Upper lobe of left lung (tissue), 6 donors: ENCODE measurements at regions not wholly inside any gene's neighbourhood (a gene's known extent, or its start where the extent isn't known, plus 50 kb on each side); places are given as distances from the start of the nearest gene placed in this dataset.
"Not testable (repeated sequence)": the region's sequence is repeated elsewhere in the genome, so short reads cannot be mapped to it uniquely, and the experiment has no call there.

Experiments used
- ATAC-seq, 2 donors: fragments of 200-7000 bp; cut with Tn5 transposase; one replicate each; pipeline ENCODE4 v1.9.1; 2022; ENCODE audit warnings: mild to moderate bottlenecking in 2 of 2, moderate library complexity in 2 of 2; ENCODE audit not compliant: low FRiP score in 2 of 2
- DNase-seq, 2 donors: peaks; one replicate each; pipeline ENCODE4 v3.0.0-alpha.2; 2019 to 2020
- H3K27ac ChIP-seq, 4 donors: fragments of 200-600 bp; sonication (generic); one replicate each; pipeline ENCODE4 v1.5.1; 2016 to 2019
- H3K27me3 ChIP-seq, 4 donors: fragments of 200-600 bp; sonication (generic); one replicate each; pipeline ENCODE4 v1.5.1; 2017 to 2019
- H3K36me3 ChIP-seq, 4 donors: fragments of 200-600 bp; sonication (generic); one replicate each; pipeline ENCODE4 v1.5.1; 2016 to 2019
- H3K4me1 ChIP-seq, 4 donors: fragments of 200-600 bp; sonication (generic); one replicate each; pipeline ENCODE4 v1.5.1; 2018 to 2019
- H3K4me3 ChIP-seq, 4 donors: fragments of 200-600 bp; sonication (generic); one replicate each; pipeline ENCODE4 v1.5.1; 2017 to 2019; ENCODE audit warnings: mild to moderate bottlenecking in 2 of 4, moderate library complexity in 1 of 4
- H3K9me3 ChIP-seq, 4 donors: fragments of 200-600 bp; sonication (generic); one replicate each; pipeline ENCODE4 v1.5.1; 2018 to 2019
- CTCF ChIP-seq, 6 experiments: fragments of 450-650 bp in 4 of 6; fragments of 200-600 bp in 2 of 6; sonication (generic) in 2 of 6; IDR thresholded peaks; one replicate each; pipeline ENCODE4 v1.5.1; 2016 to 2019; ENCODE audit warnings: antibody characterized with exemption in 6 of 6
- EP300 ChIP-seq, 4 donors: sonication (generic); formaldehyde crosslinking; IDR thresholded peaks; one replicate each; pipeline ENCODE4 v1.5.1; 2017; ENCODE audit warnings: antibody characterized with exemption in 4 of 4, control low read depth in 2 of 4
- POLR2A ChIP-seq, 4 donors: fragments of 450-650 bp; IDR thresholded peaks; one replicate each; pipeline ENCODE4 v1.5.1; 2016 to 2017; ENCODE audit warnings: antibody characterized with exemption in 4 of 4, mild to moderate bottlenecking in 2 of 4
- POLR2AphosphoS5 ChIP-seq, 2 donors: sonication (generic); formaldehyde crosslinking; IDR thresholded peaks; one replicate each; pipeline ENCODE4 v1.5.1; 2017; ENCODE audit warnings: antibody characterized with exemption in 2 of 2
- WGBS, 2 donors: methylation state at CpG; one replicate each; pipeline ENCODE4 v1.1.5; 2017 to 2018; 5-methylcytosine and 5-hydroxymethylcytosine counted together
- donor health status: DM: no; HTN: no; CAD: no; lungs with moderate emphysema.
- donor health status: DM: no; HTN: yes; CAD: no; lungs with severe emphysema.

GRCh38 chr13:88483202-88483601 lies 812.0 kb downstream of the SLITRK5 start:
- no peak for DNase-seq

DNA sequence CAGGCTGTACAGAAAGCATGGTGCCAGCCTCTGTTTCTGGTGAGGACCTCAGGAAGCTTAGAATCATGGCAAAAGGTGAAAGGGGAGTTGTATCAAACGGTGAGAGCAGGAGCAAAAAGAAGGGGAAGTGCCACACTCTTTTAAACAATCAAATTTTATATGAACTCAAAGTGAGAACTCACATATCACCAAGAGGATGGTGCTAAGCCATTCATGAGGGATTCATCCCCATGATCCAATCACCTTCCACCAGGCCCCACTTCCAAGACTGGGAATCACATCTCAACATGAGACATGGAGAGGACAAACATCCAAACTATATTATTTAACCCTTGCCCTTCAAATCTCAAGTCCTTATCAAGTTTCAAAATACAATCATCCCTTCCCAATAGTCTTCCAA lies 836.7 kb downstream of the SLITRK5 start:
- ATAC-seq (no peak), DNase-seq (no peak)
- WGBS, 2 donors: 61 to 62% methylated on average over 1 of the region's 1 CpG
- H3K27ac ChIP-seq: no peak overlapping the region
- no peaks in the 10 kb centered on the region for H3K4me1 ChIP-seq
- peaks cover 0 to 38% (median 19%) of the 10 kb centered on the region in 4 donors for H3K9me3 ChIP-seq
- no peak overlapping the region for H3K4me3 ChIP-seq
- TF ChIP-seq EP300 (IDR thresholded peaks at IDR 0.05): no peak
- TF ChIP-seq POLR2AphosphoS5 (IDR thresholded peaks at IDR 0.05): no peak
- no peak for TF ChIP-seq POLR2A (IDR thresholded peaks at IDR 0.05)
- no peak for TF ChIP-seq CTCF (IDR thresholded peaks at IDR 0.05)
- H3K27me3 ChIP-seq: no peaks in the 10 kb centered on the region
- no peaks in the 10 kb centered on the region for H3K36me3 ChIP-seq

More at GRCh38 chr13:88483202-88483601, 812.0 kb downstream of the SLITRK5 start:
- peaks cover 0 to 12% (median 9%) of the 10 kb centered on the region in 4 donors for H3K9me3 ChIP-seq
- no peak overlapping the region for H3K4me3 ChIP-seq
- no peaks in the 10 kb centered on the region for H3K27me3 ChIP-seq
- H3K27ac ChIP-seq: no peak overlapping the region
- H3K36me3 ChIP-seq: no peaks in the 10 kb centered on the region
- TF ChIP-seq POLR2A (IDR thresholded peaks at IDR 0.05) (no peak), CTCF (IDR thresholded peaks at IDR 0.05) (no peak), EP300 (IDR thresholded peaks at IDR 0.05) (no peak), POLR2AphosphoS5 (IDR thresholded peaks at IDR 0.05) (no peak)
- 62 to 71% methylated on average over 1 of the region's 1 CpG for WGBS, 2 donors
- H3K4me1 ChIP-seq: no peaks in the 10 kb centered on the region
- ATAC-seq: no peak

DNA sequence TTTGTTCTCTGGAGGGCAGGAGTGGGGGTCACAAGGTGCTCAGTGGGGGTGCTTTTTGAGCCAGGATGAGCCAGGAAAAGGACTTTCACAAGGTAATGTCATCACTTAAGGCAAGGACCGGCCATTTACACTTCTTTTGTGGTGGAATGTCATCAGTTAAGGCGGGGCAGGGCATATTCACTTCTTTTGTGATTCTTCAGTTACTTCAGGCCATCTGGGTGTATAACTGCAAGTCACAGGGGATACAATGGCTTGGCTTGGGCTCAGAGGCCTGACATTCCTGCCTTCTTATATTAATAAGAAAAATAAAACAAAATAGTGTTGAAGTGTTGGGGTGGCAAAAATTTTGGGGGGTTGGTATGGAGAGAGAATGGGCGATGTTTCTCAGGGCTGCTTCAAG lies 841.8 kb downstream of the SLITRK5 start:
- H3K36me3 ChIP-seq, H3K4me3 ChIP-seq, H3K27me3 ChIP-seq, H3K4me1 ChIP-seq, H3K27ac ChIP-seq, DNase-seq, ATAC-seq: not testable (repeated sequence)
- 88 to 91% methylated on average over 3 of the region's 3 CpGs for WGBS, 2 donors
- peaks cover 0 to 16% (median 13%) of the 10 kb centered on the region in 4 donors for H3K9me3 ChIP-seq

GRCh38 chr13:88526186-88526852 lies 855.1 kb downstream of the SLITRK5 start:
- no peaks in the 10 kb centered on the region for H3K27me3 ChIP-seq
- TF ChIP-seq CTCF (IDR thresholded peaks at IDR 0.05): no peak
- TF ChIP-seq EP300 (IDR thresholded peaks at IDR 0.05): no peak
- no peak for TF ChIP-seq POLR2AphosphoS5 (IDR thresholded peaks at IDR 0.05)
- no peak for TF ChIP-seq POLR2A (IDR thresholded peaks at IDR 0.05)
- DNase-seq (no peak), ATAC-seq (no peak)
- H3K36me3 ChIP-seq: no peaks in the 10 kb centered on the region
- H3K27ac ChIP-seq: no peak overlapping the region
- H3K4me1 ChIP-seq: no peaks in the 10 kb centered on the region
- 79 to 80% methylated on average over 6 of the region's 6 CpGs for WGBS, 2 donors
- no peaks in the 10 kb centered on the region for H3K9me3 ChIP-seq
- no peak overlapping the region for H3K4me3 ChIP-seq

DNA sequence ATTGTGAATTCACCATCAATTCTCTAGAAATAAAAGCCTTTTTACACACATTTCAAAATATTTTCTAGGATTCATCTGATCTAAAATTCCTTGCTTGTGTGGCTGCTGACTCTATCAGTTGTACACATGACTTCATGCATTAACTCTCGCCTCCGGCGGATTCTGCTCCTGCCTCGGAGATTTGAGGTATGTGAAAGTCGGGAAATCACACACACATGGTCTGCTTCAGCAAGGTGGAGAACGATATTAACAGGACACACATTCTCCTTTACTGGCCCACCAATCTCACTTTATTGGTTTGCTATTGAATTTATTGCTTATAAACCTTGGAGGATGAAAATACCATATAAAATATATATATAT lies 855.7 kb downstream of the SLITRK5 start:
- H3K27ac ChIP-seq: no peak overlapping the region
- ATAC-seq (no peak), DNase-seq (no peak)
- H3K4me3 ChIP-seq: no peak overlapping the region
- TF ChIP-seq POLR2A (IDR thresholded peaks at IDR 0.05): no peak
- TF ChIP-seq CTCF (IDR thresholded peaks at IDR 0.05): no peak
- no peak for TF ChIP-seq EP300 (IDR thresholded peaks at IDR 0.05)
- no peak for TF ChIP-seq POLR2AphosphoS5 (IDR thresholded peaks at IDR 0.05)
- no peaks in the 10 kb centered on the region for H3K27me3 ChIP-seq
- WGBS, 2 donors: 91 to 97% methylated on average over 6 of the region's 6 CpGs
- H3K36me3 ChIP-seq: no peaks in the 10 kb centered on the region
- no peaks in the 10 kb centered on the region for H3K4me1 ChIP-seq
- no peaks in the 10 kb centered on the region for H3K9me3 ChIP-seq
